ENCODE measurements at regions not wholly inside any gene's neighbourhood (a gene's known extent, or its start where the extent isn't known, plus 50 kb on each side); places are given as distances from the start of the nearest gene placed in this dataset.

- CTCF ChIA-PET: no interaction called here
- Histone ChIP-seq H3K4me1 (no peaks in the 10 kb centered on the region), H3K36me3 (ENCODE audit: control insufficient read depth, insufficient read depth, low read length) (no peaks in the 10 kb centered on the region), H3K27me3 (replicated peaks; ENCODE audit: control insufficient read depth, insufficient read depth, low read length) (no peaks in the 10 kb centered on the region), H3K9me3 (no peaks in the 10 kb centered on the region), H3K4me3 (ENCODE audit: low read depth, low read length) (no peak overlapping the region)
- no peaks in the 10 kb centered on the region for H3K9me3 Mint-ChIP-seq (ENCODE audit: unreplicated experiment)
- no peak overlapping the region for H3K4me3 Mint-ChIP-seq (ENCODE audit: unreplicated experiment)
- intact Hi-C loops (cut with micrococcal nuclease; ENCODE audit: unreplicated experiment): no loop called here
- TF ChIP-seq CTCF (IDR thresholded peaks at IDR 0.05; ENCODE audit: insufficient read depth in 1 of 2, low read depth in 1 of 2, low read length in 1 of 2, severe bottlenecking in 1 of 2, unreplicated experiment in 1 of 2): no peak
- no peak for DNase-seq
- BruUV-seq (replicated peaks): no TSS peak
- no peaks in the 10 kb centered on the region for H3K27me3 Mint-ChIP-seq (ENCODE audit: insufficient read depth, unreplicated experiment)
- H3K27ac Mint-ChIP-seq (ENCODE audit: unreplicated experiment): no peak overlapping the region
- H3K4me1 Mint-ChIP-seq (ENCODE audit: low read depth, unreplicated experiment): no peaks in the 10 kb centered on the region
- no peaks in the 10 kb centered on the region for H3K36me3 Mint-ChIP-seq (ENCODE audit: insufficient read depth, unreplicated experiment)
- POLR2A ChIA-PET: no interaction called here
These were observed 415.5 kb upstream of the SPHKAP start for GRCh38 chr2:228597032-228597431.

- Mint-ChIP-seq H3K4me1 (ENCODE audit: low read depth, unreplicated experiment) (no peaks in the 10 kb centered on the region), H3K27me3 (ENCODE audit: insufficient read depth, unreplicated experiment) (peaks cover 6% of the 10 kb centered on the region), H3K36me3 (ENCODE audit: insufficient read depth, unreplicated experiment) (no peaks in the 10 kb centered on the region), H3K9me3 (ENCODE audit: unreplicated experiment) (peaks cover 7% of the 10 kb centered on the region), H3K4me3 (ENCODE audit: unreplicated experiment) (no peak overlapping the region), H3K27ac (ENCODE audit: unreplicated experiment) (no peak overlapping the region)
- intact Hi-C loops (cut with micrococcal nuclease; ENCODE audit: unreplicated experiment): no loop called here
- no peaks in the 10 kb centered on the region for H3K36me3 ChIP-seq (ENCODE audit: control insufficient read depth, insufficient read depth, low read length)
- no peaks in the 10 kb centered on the region for H3K27me3 ChIP-seq (replicated peaks; ENCODE audit: control insufficient read depth, insufficient read depth, low read length)
- no peak for DNase-seq
- no peaks in the 10 kb centered on the region for H3K9me3 ChIP-seq
- H3K4me3 ChIP-seq (ENCODE audit: low read depth, low read length): no peak overlapping the region
- ChIA-PET CTCF (no interaction called here), POLR2A (no interaction called here)
- TF ChIP-seq CTCF (IDR thresholded peaks at IDR 0.05; ENCODE audit: insufficient read depth in 1 of 2, low read depth in 1 of 2, low read length in 1 of 2, severe bottlenecking in 1 of 2, unreplicated experiment in 1 of 2): no peak
- no peaks in the 10 kb centered on the region for H3K4me1 ChIP-seq
- no TSS peak for BruUV-seq (replicated peaks)
These were observed 412.5 kb upstream of the SPHKAP start for GRCh38 chr2:228594012-228594411.

GRCh38 chr2:228592925-228593324, 411.4 kb upstream of the SPHKAP start:
- Mint-ChIP-seq H3K9me3 (ENCODE audit: unreplicated experiment) (peaks cover 11% of the 10 kb centered on the region), H3K27ac (ENCODE audit: unreplicated experiment) (no peak overlapping the region)

More at GRCh38 chr2:228592925-228593324, 411.4 kb upstream of the SPHKAP start:
- Mint-ChIP-seq H3K27me3 (ENCODE audit: insufficient read depth, unreplicated experiment) (peaks cover 6% of the 10 kb centered on the region), H3K4me1 (ENCODE audit: low read depth, unreplicated experiment) (no peaks in the 10 kb centered on the region), H3K36me3 (ENCODE audit: insufficient read depth, unreplicated experiment) (no peaks in the 10 kb centered on the region), H3K4me3 (ENCODE audit: unreplicated experiment) (no peak overlapping the region)
- no peak overlapping the region for H3K4me3 ChIP-seq (ENCODE audit: low read depth, low read length)
- ChIA-PET POLR2A (no interaction called here), CTCF (no interaction called here)
- intact Hi-C loops (cut with micrococcal nuclease; ENCODE audit: unreplicated experiment): no loop called here
- no peaks in the 10 kb centered on the region for H3K9me3 ChIP-seq
- DNase-seq: no peak
- no peaks in the 10 kb centered on the region for H3K4me1 ChIP-seq
- BruUV-seq (replicated peaks): no TSS peak
- H3K27me3 ChIP-seq (replicated peaks; ENCODE audit: control insufficient read depth, insufficient read depth, low read length): no peaks in the 10 kb centered on the region
- H3K36me3 ChIP-seq (ENCODE audit: control insufficient read depth, insufficient read depth, low read length): no peaks in the 10 kb centered on the region
- no peak for TF ChIP-seq CTCF (IDR thresholded peaks at IDR 0.05; ENCODE audit: insufficient read depth in 1 of 2, low read depth in 1 of 2, low read length in 1 of 2, severe bottlenecking in 1 of 2, unreplicated experiment in 1 of 2)

Measured in Caco-2 (cell line).